GM12873 (cell line): ENCODE measurements at regions not wholly inside any gene's neighbourhood (a gene's known extent, or its start where the extent isn't known, plus 50 kb on each side); places are given as distances from the start of the nearest gene placed in this dataset.

Experiments used
- TF ChIP-seq, protein P1 (sequence below): IDR thresholded peaks from 2 replicates; pipeline ENCODE4 v1.5.1; 2012; ENCODE audit warnings: low read depth, mild to moderate bottlenecking, moderate library complexity, low read length, control low read depth; ENCODE audit not compliant: insufficient read depth; ENCODE audit errors: missing control alignments

DNA sequence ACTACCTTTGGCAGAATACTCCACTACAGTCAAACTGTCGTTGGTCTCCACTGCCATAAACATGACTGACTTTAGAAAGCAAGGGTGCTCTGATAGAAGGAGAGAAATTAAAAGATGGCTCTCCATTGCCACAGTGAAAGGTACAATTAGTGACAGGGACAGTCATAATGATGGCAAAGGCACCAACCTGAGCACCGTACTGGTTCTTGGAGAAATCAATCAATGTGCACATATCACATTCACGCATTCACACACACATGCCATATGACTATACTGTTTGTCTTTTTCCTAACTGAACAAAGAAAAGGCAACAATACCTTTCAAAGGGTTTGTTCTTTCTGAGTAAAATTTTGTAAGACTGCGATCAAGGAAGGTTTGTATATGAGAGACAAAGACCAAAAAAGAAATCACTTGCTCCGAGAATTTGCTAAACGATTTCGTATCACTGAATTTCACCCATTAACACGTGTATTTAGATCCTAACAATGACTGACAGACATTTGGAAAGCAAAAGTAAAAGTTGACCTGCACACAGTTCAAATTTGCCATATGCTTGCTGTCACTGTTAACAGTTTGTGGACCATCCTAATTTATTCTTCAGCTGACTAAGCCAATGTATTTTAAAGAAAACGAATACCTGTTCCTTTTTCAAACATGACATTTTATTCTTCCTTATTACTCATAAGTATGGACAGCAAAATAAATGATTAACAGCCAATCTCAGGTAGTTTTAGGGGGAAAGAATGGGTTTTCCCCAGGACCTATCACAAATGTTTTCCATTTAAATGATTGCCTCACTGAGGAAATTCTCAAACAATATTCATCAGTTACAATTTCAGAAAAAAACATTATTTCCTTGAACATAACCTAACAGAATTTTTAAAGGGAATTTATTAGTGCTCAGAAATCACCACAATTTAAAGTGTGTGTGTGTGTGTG is 644.4 kb downstream of the ZEB2 start:
- TF ChIP-seq, protein P1, sequence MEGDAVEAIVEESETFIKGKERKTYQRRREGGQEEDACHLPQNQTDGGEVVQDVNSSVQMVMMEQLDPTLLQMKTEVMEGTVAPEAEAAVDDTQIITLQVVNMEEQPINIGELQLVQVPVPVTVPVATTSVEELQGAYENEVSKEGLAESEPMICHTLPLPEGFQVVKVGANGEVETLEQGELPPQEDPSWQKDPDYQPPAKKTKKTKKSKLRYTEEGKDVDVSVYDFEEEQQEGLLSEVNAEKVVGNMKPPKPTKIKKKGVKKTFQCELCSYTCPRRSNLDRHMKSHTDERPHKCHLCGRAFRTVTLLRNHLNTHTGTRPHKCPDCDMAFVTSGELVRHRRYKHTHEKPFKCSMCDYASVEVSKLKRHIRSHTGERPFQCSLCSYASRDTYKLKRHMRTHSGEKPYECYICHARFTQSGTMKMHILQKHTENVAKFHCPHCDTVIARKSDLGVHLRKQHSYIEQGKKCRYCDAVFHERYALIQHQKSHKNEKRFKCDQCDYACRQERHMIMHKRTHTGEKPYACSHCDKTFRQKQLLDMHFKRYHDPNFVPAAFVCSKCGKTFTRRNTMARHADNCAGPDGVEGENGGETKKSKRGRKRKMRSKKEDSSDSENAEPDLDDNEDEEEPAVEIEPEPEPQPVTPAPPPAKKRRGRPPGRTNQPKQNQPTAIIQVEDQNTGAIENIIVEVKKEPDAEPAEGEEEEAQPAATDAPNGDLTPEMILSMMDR: no peak

DNA sequence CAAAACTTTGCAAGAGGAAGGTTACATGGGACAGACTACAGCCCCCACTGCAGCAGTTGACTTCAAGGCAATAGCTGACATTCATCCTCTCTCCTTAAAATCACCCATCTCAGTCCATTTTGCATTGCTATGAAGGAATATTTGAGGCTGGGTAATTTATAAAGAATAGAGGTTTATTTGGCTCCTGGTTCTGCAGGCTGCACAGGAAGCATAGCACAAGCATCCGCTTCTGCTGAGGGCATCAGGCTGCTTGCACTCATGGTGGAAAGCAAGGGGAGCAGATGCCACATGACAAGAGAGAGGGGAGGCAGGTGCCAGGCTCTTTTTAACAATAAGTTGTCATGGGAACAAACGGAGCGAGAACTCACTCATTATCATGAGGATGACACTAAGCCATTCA is 646.0 kb downstream of the ZEB2 start:
- TF ChIP-seq, protein P1: no peak

DNA sequence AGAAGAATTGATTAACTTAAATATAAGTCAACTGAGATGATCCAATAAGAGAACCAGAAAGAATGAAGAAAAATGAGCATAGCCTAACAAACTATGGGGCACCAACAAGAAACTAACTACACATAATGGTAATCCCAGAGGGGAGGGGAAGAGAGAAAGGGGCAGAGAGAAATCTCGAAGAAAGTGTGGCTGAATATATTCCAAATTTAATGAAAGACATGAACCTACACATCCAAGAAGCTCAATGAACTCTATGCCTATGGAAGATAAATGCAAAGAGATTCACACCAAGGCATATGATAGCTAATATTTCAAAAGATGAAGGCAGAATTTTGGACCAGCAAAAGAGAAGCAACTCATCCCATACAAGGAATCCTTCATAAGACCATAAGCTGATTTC is 649.2 kb downstream of the ZEB2 start:
- TF ChIP-seq, protein P1: no peak

DNA sequence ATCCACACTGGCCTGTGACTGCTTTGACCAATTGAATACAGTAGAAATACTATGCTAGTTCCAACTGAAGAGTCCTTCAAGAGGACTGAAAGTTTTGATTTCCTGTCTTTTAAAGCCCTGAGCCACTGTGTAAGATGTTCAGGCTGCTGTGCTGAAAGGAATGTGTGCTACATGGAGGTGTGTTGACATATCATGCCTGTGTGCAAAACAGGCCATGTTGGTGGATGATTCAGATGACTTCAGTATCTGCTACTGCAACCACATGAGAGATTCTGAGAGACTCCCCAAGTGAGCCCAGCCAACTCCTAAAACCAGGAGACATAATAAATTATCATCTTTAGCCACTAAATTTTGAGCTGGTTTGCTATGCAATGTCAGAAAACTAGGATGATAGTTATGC is 662.9 kb downstream of the ZEB2 start:
- TF ChIP-seq, protein P1: no peak

DNA sequence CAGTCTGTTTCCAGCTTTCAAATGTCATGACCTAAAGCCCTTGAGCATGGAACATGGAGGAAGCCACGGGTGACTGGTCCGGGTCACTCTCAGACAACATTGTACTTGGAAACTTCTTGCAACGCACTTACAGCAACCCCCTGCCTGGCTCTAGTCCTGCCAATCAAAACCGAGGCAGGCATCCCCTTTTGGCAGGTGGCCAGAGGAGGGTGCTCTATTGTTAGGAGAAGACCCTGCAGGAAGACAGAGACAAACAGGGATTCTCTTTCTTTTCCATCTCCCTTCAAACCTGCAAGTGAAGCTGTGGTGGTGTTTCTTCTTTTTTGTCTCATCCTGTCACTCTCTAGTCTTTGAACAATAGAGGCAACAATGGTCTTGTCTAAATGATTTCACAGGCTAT is 667.2 kb downstream of the ZEB2 start:
- TF ChIP-seq, protein P1: no peak

DNA sequence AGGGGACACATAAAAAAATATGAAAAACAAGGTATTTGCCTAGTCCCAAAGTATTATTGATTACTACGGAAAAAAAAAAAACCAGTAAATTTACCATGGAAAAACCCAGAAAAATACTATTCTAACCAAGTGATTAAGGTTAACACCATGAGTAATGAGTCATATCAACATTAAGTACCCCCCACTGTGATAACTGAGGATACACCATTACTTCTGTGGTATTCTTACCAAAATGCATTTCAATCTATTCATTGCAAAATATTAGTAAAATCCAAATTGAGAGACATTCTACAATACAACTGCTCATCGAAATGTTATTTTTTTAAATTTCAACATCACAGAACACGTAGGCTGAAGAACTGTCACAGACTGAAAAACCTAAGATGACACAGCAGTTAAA is 669.8 kb downstream of the ZEB2 start:
- TF ChIP-seq, protein P1: no peak

DNA sequence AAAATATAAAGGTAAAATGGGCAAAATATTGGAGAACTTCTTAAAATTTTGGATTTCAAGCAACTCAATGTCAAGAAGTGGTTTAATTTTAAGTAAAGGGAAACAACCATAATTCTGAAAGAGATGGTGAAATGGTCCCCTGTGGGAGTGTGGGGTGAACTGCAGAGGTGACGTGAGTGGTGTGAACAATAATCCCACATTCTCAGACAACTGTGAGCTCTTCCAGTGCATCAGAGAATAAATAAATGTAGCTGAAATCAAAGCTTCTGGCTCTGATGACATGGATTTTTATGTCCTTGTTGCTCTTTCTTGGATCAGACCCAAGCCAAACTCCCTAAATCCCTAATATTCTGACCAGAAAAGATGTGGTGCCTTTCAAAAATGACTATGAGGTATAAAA is 672.7 kb downstream of the ZEB2 start:
- TF ChIP-seq, protein P1: no peak
